SK-N-SH treated with all-trans-retinoic acid at 6 μM for 48 hours (cell line): ENCODE measurements at regions not wholly inside any gene's neighbourhood (a gene's known extent, or its start where the extent isn't known, plus 50 kb on each side); places are given as distances from the start of the nearest gene placed in this dataset.

ENCODE experiments used
- ATAC-seq: fragments of 200-7000 bp; cut with Tn5 transposase; 3 replicates; pipeline ENCODE4 v1.9.1; 2020; ENCODE audit warnings: mild to moderate bottlenecking, moderate library complexity
- ARNTL ChIP-seq: fragments of 450-650 bp; formaldehyde crosslinking; IDR thresholded peaks from 2 replicates; pipeline ENCODE4 v1.5.0; 2020; ENCODE audit warnings: low read depth, mild to moderate bottlenecking, moderate library complexity, borderline replicate concordance
- BACH2 ChIP-seq: fragments of 250-450 bp; sonication (Bioruptor Pico); IDR thresholded peaks from 2 replicates; pipeline ENCODE4 v1.9.0; 2021; ENCODE audit warnings: mild to moderate bottlenecking, borderline replicate concordance
- CSDC2 ChIP-seq: fragments of 250-450 bp; sonication (Bioruptor Pico); IDR thresholded peaks from 2 replicates; pipeline ENCODE4 v1.5.0; 2020; ENCODE audit warnings: mild to moderate bottlenecking, moderate library complexity
- ESRRG ChIP-seq: fragments of 250-450 bp; sonication (Bioruptor Pico); IDR thresholded peaks from 2 replicates; pipeline ENCODE4 v1.6.1; 2021; ENCODE audit warnings: mild to moderate bottlenecking
- GLIS3 ChIP-seq: fragments of 250-450 bp; sonication (Bioruptor Pico); IDR thresholded peaks from 2 replicates; pipeline ENCODE4 v1.5.0; 2020; ENCODE audit warnings: mild to moderate bottlenecking, moderate library complexity
- ISL1 ChIP-seq: fragments of 250-450 bp; sonication (Bioruptor Pico); IDR thresholded peaks from 2 replicates; pipeline ENCODE4 v2.1.2; 2022; ENCODE audit warnings: mild to moderate bottlenecking, moderate library complexity
- PPARA ChIP-seq: fragments of 250-450 bp; sonication (Bioruptor Pico); IDR thresholded peaks from 2 replicates; pipeline ENCODE4 v1.5.0; 2020; ENCODE audit warnings: mild to moderate bottlenecking, borderline replicate concordance
- RARB ChIP-seq: fragments of 250-450 bp; sonication (Bioruptor Pico); IDR thresholded peaks from 2 replicates; pipeline ENCODE4 v1.8.0; 2021; ENCODE audit warnings: mild to moderate bottlenecking, moderate library complexity
- SNAI2 ChIP-seq: fragments of 250-450 bp; sonication (Bioruptor Pico); IDR thresholded peaks from 2 replicates; pipeline ENCODE4 v1.5.0; 2020; ENCODE audit warnings: mild to moderate bottlenecking, moderate library complexity
- TCF4 ChIP-seq: fragments of 250-450 bp; sonication (Bioruptor Pico); IDR thresholded peaks from 2 replicates; pipeline ENCODE4 v1.8.0; 2021; ENCODE audit warnings: mild to moderate bottlenecking, moderate library complexity, borderline replicate concordance
- TOX ChIP-seq: fragments of 250-450 bp; sonication (Bioruptor Pico); IDR thresholded peaks from 2 replicates; pipeline ENCODE4 v1.8.0; 2021; ENCODE audit warnings: mild to moderate bottlenecking, moderate library complexity, borderline replicate concordance
- ZC3H10 ChIP-seq: fragments of 250-450 bp; sonication (Bioruptor Pico); IDR thresholded peaks from 2 replicates; pipeline ENCODE4 v1.5.1; 2021; ENCODE audit warnings: mild to moderate bottlenecking, moderate library complexity
- ZFP3 ChIP-seq: fragments of 250-450 bp; sonication (Bioruptor Pico); IDR thresholded peaks from 2 replicates; pipeline ENCODE4 v1.5.0; 2020; ENCODE audit warnings: mild to moderate bottlenecking, moderate library complexity
- ZFP30 ChIP-seq: fragments of 450-650 bp; formaldehyde crosslinking; IDR thresholded peaks from 2 replicates; pipeline ENCODE4 v1.5.0; 2022; ENCODE audit warnings: mild to moderate bottlenecking, moderate library complexity
- ZNF565 ChIP-seq: fragments of 450-650 bp; formaldehyde crosslinking; conservative IDR thresholded peaks from 2 replicates; pipeline ENCODE4 v1.5.0; 2020; ENCODE audit warnings: low read depth, mild to moderate bottlenecking, moderate library complexity
- ZNF8 ChIP-seq: fragments of 450-650 bp; formaldehyde crosslinking; IDR thresholded peaks from 2 replicates; pipeline ENCODE4 v1.5.0; 2020; ENCODE audit warnings: mild to moderate bottlenecking, moderate library complexity
- TF ChIP-seq, protein P1 (sequence below): fragments of 250-450 bp; sonication (Bioruptor Pico); IDR thresholded peaks from 2 replicates; pipeline ENCODE4 v1.5.1; 2020; ENCODE audit warnings: low read depth, mild to moderate bottlenecking, moderate library complexity
- TF ChIP-seq, protein P2 (sequence below): fragments of 250-450 bp; sonication (Bioruptor Pico); IDR thresholded peaks from 2 replicates; pipeline ENCODE4 v1.8.0; 2021; ENCODE audit warnings: low read depth, mild to moderate bottlenecking, moderate library complexity, borderline replicate concordance
- TF ChIP-seq, protein P3 (sequence below): fragments of 250-450 bp; sonication (Bioruptor Pico); IDR thresholded peaks from 2 replicates; pipeline ENCODE4 v1.5.0; 2020; ENCODE audit warnings: mild to moderate bottlenecking, moderate library complexity
- TF ChIP-seq, protein P4 (sequence below): fragments of 250-450 bp; sonication (Bioruptor Pico); IDR thresholded peaks from 2 replicates; pipeline ENCODE4 v1.8.0; 2020; ENCODE audit warnings: mild to moderate bottlenecking, moderate library complexity, borderline replicate concordance
- TF ChIP-seq, protein P5 (sequence below): fragments of 250-450 bp; sonication (Bioruptor Pico); IDR thresholded peaks from 2 replicates; pipeline ENCODE4 v1.5.1; 2021; ENCODE audit warnings: mild to moderate bottlenecking, moderate library complexity

DNA sequence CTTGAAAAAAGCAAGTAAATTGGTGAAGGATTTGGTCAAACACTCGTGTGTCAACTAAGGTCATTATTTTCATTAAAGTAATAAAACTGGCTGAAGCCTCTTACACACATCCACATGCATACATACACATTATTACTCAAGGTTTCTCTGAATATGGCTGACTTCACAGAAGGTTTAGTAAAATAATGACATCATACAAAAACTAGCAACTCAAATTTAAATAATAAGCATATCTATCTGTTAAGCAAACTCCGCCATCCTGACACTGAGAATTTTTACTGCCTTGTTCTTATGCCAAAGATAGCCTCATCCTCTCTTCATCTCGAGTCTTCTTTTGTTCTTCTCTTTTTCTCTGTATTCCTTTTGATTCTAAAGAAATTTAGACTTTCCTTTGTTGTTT lies 739.1 kb downstream of the GBE1 start:
- no peak for ATAC-seq
- TF ChIP-seq CSDC2 (no peak), ISL1 (CRISPR knock-in tag) (no peak), ZNF8 (no peak)

DNA sequence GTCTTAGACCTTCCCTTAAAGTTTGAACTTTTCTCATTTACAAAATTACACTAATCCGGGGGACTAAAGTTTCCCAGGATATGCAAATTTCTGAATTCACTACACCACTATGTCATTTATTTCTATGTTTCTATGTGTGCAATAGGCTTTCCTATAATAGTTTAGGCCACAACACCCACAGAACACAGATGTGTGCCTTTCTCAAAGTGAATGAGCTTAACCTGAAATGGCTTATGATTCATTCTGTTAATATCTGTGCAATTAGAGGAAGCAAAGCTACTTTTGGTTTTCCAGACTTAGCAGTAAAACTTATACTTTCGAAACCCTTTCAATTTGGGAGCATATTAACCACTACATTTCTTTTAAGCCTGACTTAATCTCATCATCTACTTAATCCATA lies 748.1 kb downstream of the GBE1 start:
- TF ChIP-seq TOX (no peak), ZC3H10 (CRISPR knock-in tag) (no peak), ZFP30 (no peak), ZNF565 (CRISPR knock-in tag) (no peak), ESRRG (CRISPR knock-in tag) (no peak), GLIS3 (CRISPR knock-in tag) (no peak), SNAI2 (CRISPR knock-in tag) (no peak), CSDC2 (no peak), RARB (no peak), BACH2 (CRISPR knock-in tag) (no peak), TCF4 (CRISPR knock-in tag) (no peak), ZNF8 (no peak), ARNTL (CRISPR knock-in tag) (no peak), PPARA (CRISPR knock-in tag) (no peak)
- TF ChIP-seq, protein P1, sequence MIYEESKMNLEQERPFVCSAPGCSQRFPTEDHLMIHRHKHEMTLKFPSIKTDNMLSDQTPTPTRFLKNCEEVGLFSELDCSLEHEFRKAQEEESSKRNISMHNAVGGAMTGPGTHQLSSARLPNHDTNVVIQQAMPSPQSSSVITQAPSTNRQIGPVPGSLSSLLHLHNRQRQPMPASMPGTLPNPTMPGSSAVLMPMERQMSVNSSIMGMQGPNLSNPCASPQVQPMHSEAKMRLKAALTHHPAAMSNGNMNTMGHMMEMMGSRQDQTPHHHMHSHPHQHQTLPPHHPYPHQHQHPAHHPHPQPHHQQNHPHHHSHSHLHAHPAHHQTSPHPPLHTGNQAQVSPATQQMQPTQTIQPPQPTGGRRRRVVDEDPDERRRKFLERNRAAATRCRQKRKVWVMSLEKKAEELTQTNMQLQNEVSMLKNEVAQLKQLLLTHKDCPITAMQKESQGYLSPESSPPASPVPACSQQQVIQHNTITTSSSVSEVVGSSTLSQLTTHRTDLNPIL (CRISPR knock-in tag): no peak
- TF ChIP-seq, protein P2, sequence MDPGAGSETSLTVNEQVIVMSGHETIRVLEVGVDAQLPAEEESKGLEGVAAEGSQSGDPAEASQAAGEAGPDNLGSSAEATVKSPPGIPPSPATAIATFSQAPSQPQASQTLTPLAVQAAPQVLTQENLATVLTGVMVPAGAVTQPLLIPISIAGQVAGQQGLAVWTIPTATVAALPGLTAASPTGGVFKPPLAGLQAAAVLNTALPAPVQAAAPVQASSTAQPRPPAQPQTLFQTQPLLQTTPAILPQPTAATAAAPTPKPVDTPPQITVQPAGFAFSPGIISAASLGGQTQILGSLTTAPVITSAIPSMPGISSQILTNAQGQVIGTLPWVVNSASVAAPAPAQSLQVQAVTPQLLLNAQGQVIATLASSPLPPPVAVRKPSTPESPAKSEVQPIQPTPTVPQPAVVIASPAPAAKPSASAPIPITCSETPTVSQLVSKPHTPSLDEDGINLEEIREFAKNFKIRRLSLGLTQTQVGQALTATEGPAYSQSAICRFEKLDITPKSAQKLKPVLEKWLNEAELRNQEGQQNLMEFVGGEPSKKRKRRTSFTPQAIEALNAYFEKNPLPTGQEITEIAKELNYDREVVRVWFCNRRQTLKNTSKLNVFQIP: no peak
- TF ChIP-seq, protein P3, sequence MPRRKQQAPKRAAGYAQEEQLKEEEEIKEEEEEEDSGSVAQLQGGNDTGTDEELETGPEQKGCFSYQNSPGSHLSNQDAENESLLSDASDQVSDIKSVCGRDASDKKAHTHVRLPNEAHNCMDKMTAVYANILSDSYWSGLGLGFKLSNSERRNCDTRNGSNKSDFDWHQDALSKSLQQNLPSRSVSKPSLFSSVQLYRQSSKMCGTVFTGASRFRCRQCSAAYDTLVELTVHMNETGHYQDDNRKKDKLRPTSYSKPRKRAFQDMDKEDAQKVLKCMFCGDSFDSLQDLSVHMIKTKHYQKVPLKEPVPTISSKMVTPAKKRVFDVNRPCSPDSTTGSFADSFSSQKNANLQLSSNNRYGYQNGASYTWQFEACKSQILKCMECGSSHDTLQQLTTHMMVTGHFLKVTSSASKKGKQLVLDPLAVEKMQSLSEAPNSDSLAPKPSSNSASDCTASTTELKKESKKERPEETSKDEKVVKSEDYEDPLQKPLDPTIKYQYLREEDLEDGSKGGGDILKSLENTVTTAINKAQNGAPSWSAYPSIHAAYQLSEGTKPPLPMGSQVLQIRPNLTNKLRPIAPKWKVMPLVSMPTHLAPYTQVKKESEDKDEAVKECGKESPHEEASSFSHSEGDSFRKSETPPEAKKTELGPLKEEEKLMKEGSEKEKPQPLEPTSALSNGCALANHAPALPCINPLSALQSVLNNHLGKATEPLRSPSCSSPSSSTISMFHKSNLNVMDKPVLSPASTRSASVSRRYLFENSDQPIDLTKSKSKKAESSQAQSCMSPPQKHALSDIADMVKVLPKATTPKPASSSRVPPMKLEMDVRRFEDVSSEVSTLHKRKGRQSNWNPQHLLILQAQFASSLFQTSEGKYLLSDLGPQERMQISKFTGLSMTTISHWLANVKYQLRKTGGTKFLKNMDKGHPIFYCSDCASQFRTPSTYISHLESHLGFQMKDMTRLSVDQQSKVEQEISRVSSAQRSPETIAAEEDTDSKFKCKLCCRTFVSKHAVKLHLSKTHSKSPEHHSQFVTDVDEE (CRISPR knock-in tag): no peak
- TF ChIP-seq, protein P4, sequence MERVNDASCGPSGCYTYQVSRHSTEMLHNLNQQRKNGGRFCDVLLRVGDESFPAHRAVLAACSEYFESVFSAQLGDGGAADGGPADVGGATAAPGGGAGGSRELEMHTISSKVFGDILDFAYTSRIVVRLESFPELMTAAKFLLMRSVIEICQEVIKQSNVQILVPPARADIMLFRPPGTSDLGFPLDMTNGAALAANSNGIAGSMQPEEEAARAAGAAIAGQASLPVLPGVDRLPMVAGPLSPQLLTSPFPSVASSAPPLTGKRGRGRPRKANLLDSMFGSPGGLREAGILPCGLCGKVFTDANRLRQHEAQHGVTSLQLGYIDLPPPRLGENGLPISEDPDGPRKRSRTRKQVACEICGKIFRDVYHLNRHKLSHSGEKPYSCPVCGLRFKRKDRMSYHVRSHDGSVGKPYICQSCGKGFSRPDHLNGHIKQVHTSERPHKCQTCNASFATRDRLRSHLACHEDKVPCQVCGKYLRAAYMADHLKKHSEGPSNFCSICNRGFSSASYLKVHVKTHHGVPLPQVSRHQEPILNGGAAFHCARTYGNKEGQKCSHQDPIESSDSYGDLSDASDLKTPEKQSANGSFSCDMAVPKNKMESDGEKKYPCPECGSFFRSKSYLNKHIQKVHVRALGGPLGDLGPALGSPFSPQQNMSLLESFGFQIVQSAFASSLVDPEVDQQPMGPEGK (CRISPR knock-in tag): no peak
- TF ChIP-seq, protein P5, sequence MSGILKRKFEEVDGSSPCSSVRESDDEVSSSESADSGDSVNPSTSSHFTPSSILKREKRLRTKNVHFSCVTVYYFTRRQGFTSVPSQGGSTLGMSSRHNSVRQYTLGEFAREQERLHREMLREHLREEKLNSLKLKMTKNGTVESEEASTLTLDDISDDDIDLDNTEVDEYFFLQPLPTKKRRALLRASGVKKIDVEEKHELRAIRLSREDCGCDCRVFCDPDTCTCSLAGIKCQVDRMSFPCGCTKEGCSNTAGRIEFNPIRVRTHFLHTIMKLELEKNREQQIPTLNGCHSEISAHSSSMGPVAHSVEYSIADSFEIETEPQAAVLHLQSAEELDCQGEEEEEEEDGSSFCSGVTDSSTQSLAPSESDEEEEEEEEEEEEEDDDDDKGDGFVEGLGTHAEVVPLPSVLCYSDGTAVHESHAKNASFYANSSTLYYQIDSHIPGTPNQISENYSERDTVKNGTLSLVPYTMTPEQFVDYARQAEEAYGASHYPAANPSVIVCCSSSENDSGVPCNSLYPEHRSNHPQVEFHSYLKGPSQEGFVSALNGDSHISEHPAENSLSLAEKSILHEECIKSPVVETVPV (CRISPR knock-in tag): no peak
- ATAC-seq: no peak

DNA sequence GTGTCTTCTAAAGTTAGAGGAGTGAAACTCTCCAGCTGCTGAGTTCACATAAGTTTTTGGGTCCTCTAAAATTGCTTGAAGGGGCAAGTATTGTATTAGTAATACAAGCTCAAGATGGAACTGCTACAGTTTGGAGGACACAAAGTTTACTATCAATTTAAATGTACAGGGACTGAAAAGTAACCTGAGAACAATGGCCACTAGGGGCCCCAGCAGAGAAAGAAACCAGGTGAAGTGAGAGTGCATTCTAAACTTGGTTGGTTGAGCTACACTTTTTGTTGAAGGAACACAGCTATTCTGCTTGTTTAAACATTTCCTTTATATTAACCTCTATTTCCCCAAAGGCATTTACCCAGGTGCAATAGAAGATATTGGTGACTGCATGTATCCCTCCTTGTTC lies 755.5 kb downstream of the GBE1 start:
- TF ChIP-seq, protein P3 (CRISPR knock-in tag): no peak
- TF ChIP-seq ESRRG (CRISPR knock-in tag) (no peak), ARNTL (CRISPR knock-in tag) (no peak), ZFP3 (no peak), ZFP30 (no peak), GLIS3 (CRISPR knock-in tag) (no peak), TCF4 (CRISPR knock-in tag) (no peak)
- TF ChIP-seq, protein P1 (CRISPR knock-in tag): no peak
- TF ChIP-seq, protein P4 (CRISPR knock-in tag): no peak

More for the DNA sequence above, 755.5 kb downstream of the GBE1 start:
- ATAC-seq: no peak
